ENCODE measurements at regions not wholly inside any gene's neighbourhood (a gene's known extent, or its start where the extent isn't known, plus 50 kb on each side); places are given as distances from the start of the nearest gene placed in this dataset.
"Not testable (repeated sequence)": the region's sequence is repeated elsewhere in the genome, so short reads cannot be mapped to it uniquely, and the experiment has no call there.

- no peak for DNase-seq
Measured at GRCh38 chr5:23727271-23727670, 219.9 kb downstream of the PRDM9 start.

GRCh38 chr5:23730023-23730422 lies 222.6 kb downstream of the PRDM9 start:
- no peak for DNase-seq

GRCh38 chr5:23740029-23740428 lies 232.6 kb downstream of the PRDM9 start:
- DNase-seq, result no peak

GRCh38 chr5:23742701-23743100 lies 235.3 kb downstream of the PRDM9 start:
- no peak for DNase-seq

GRCh38 chr5:23755906-23756305 lies 248.5 kb downstream of the PRDM9 start:
- no peak for DNase-seq

GRCh38 chr5:23756779-23757178 lies 249.4 kb downstream of the PRDM9 start:
- DNase-seq, result no peak

- DNase-seq, result no peak
Measured at GRCh38 chr5:23763170-23763569, 255.8 kb downstream of the PRDM9 start.

- DNase-seq, result no peak
Measured at GRCh38 chr5:23776684-23777083, 269.3 kb downstream of the PRDM9 start.

GRCh38 chr5:23800307-23800706 lies 292.9 kb downstream of the PRDM9 start:
- DNase-seq, result not testable (repeated sequence)

GRCh38 chr5:23820765-23821471 lies 313.5 kb downstream of the PRDM9 start:
- DNase-seq, result no peak

GRCh38 chr5:23823521-23823920 lies 316.1 kb downstream of the PRDM9 start:
- DNase-seq, result no peak

GRCh38 chr5:23825196-23825595 lies 317.8 kb downstream of the PRDM9 start:
- no peak for DNase-seq

GRCh38 chr5:23840083-23840482 lies 332.7 kb downstream of the PRDM9 start:
- DNase-seq, result no peak

GRCh38 chr5:23864786-23865185 lies 357.4 kb downstream of the PRDM9 start:
- DNase-seq, result no peak

GRCh38 chr5:23877847-23878246 lies 370.4 kb downstream of the PRDM9 start:
- no peak for DNase-seq

GRCh38 chr5:23884405-23885031 lies 377.1 kb downstream of the PRDM9 start:
- DNase-seq, result no peak

GRCh38 chr5:23893561-23893960 lies 386.2 kb downstream of the PRDM9 start:
- no peak for DNase-seq

GRCh38 chr5:23895614-23896013 lies 388.2 kb downstream of the PRDM9 start:
- DNase-seq, result no peak

- no peak for DNase-seq
Measured at GRCh38 chr5:23930985-23931384, 423.6 kb downstream of the PRDM9 start.

- DNase-seq, result not testable (repeated sequence)
Measured at GRCh38 chr5:23951261-23951928, 444.0 kb downstream of the PRDM9 start.

- DNase-seq, result no peak
Measured at GRCh38 chr5:23963449-23963848, 456.0 kb downstream of the PRDM9 start.

GRCh38 chr5:23977365-23977764 lies 470.0 kb downstream of the PRDM9 start:
- no peak for DNase-seq

- no peak for DNase-seq
Measured at GRCh38 chr5:23977997-23978396, 470.6 kb downstream of the PRDM9 start.

GRCh38 chr5:23991406-23991805 lies 484.0 kb downstream of the PRDM9 start:
- no peak for DNase-seq
